ENCODE measurements at regions not wholly inside any gene's neighbourhood (a gene's known extent, or its start where the extent isn't known, plus 50 kb on each side); places are given as distances from the start of the nearest gene placed in this dataset.

DNA sequence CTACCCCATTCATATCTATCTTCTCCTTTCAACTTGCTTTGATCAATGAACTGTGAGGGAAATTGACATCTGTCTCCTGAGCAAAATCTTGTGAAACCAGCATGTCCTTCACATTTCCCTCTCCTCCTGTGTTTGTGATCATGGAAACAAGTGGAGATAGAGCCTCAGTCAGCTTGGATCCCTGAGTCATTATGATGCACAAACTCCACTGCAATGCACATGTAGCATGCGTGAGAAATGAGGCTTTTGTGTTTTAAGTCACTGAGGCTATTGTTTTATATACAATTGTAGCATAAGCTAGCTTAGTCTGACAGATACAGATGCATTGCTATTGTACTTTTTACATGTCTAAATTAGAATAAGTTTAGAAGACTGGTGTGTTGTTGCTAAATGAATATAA is 85.2 kb upstream of the HNMT start:
- TF ChIP-seq, protein P1, sequence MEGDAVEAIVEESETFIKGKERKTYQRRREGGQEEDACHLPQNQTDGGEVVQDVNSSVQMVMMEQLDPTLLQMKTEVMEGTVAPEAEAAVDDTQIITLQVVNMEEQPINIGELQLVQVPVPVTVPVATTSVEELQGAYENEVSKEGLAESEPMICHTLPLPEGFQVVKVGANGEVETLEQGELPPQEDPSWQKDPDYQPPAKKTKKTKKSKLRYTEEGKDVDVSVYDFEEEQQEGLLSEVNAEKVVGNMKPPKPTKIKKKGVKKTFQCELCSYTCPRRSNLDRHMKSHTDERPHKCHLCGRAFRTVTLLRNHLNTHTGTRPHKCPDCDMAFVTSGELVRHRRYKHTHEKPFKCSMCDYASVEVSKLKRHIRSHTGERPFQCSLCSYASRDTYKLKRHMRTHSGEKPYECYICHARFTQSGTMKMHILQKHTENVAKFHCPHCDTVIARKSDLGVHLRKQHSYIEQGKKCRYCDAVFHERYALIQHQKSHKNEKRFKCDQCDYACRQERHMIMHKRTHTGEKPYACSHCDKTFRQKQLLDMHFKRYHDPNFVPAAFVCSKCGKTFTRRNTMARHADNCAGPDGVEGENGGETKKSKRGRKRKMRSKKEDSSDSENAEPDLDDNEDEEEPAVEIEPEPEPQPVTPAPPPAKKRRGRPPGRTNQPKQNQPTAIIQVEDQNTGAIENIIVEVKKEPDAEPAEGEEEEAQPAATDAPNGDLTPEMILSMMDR (IDR thresholded peaks at IDR 0.05; ENCODE audit: insufficient read depth, low read depth, low read length): no peak
- no peak for TF ChIP-seq EZH2 (IDR thresholded peaks at IDR 0.05; ENCODE audit: insufficient read depth, low read length)
